ENCODE measurements at regions not wholly inside any gene's neighbourhood (a gene's known extent, or its start where the extent isn't known, plus 50 kb on each side); places are given as distances from the start of the nearest gene placed in this dataset.

- Histone ChIP-seq H3K27ac (no peak overlapping the region), H3K4me1 (peaks cover 0 to 28% (median 14%) of the 10 kb centered on the region in 12 donors), H3K4me3 (no peak overlapping the region), H3K36me3 (no peaks in the 10 kb centered on the region), H3K27me3 (no peaks in the 10 kb centered on the region), H3K9me3 (no peaks in the 10 kb centered on the region)
- ATAC-seq (no peak), DNase-seq (no peak)
- TF ChIP-seq CTCF (IDR thresholded peaks at IDR 0.05), result no peak
- intact Hi-C loops (cut with DNase I), result loop anchor here in 3 of 10 donors (10.0 kb wide), 3 partner anchors 83 to 223 kb away; partner anchors contain the start of gene KCNMB2 (in 1 of the 3)
These were observed 84.4 kb upstream of the KCNMB2 start for GRCh38 chr3:178451799-178452198.

- TF ChIP-seq POLR2A (IDR thresholded peaks at IDR 0.05) (no peak), CTCF (IDR thresholded peaks at IDR 0.05) (no peak)
- Histone ChIP-seq H3K27ac (peak overlapping the region in 10 of 12 donors; percentile 21 to 76 (median 59)), H3K4me1 (peaks cover 0 to 32% (median 16%) of the 10 kb centered on the region in 12 donors), H3K9me3 (no peaks in the 10 kb centered on the region), H3K27me3 (no peaks in the 10 kb centered on the region), H3K4me3 (no peak overlapping the region), H3K36me3 (no peaks in the 10 kb centered on the region)
- 16 to 44% (median 19%) methylated on average over 4 of the region's 4 CpGs for WGBS, 4 donors
- intact Hi-C loops (cut with DNase I), result loop anchor here in 3 of 10 donors (10.0 kb wide), 3 partner anchors 80 to 220 kb away; partner anchors contain the start of gene KCNMB2 (in 1 of the 3)
- DNase-seq (peak; percentile 70 to 82 (median 80)), ATAC-seq (peak; percentile 93 to 98 (median 96))
These were observed 81.5 kb upstream of the KCNMB2 start for GRCh38 chr3:178454726-178455125.

GRCh38 chr3:178455226-178455625 lies 81.0 kb upstream of the KCNMB2 start:
- Histone ChIP-seq H3K27ac (peak overlapping the region in 9 of 12 donors; percentile 5 to 76 (median 59)), H3K36me3 (no peaks in the 10 kb centered on the region), H3K4me3 (no peak overlapping the region), H3K4me1 (peaks cover 0 to 32% (median 16%) of the 10 kb centered on the region in 12 donors), H3K9me3 (no peaks in the 10 kb centered on the region), H3K27me3 (no peaks in the 10 kb centered on the region)
- no peak for TF ChIP-seq POLR2A (IDR thresholded peaks at IDR 0.05)
- no peak for TF ChIP-seq CTCF (IDR thresholded peaks at IDR 0.05)
- ATAC-seq (peak in 3 of 4 donors; percentile 3 to 11 (median 5)), DNase-seq (no peak)
- 38 to 59% (median 41%) methylated on average over 1 of the region's 1 CpG for WGBS, 4 donors
- intact Hi-C loops (cut with DNase I), result loop anchor here in 3 of 10 donors (10.0 kb wide), 3 partner anchors 80 to 220 kb away; partner anchors contain the start of gene KCNMB2 (in 1 of the 3)

GRCh38 chr3:178455946-178456345 lies 80.3 kb upstream of the KCNMB2 start:
- WGBS, 4 donors, result 57 to 76% (median 60%) methylated on average over 1 of the region's 1 CpG

More at GRCh38 chr3:178455946-178456345, 80.3 kb upstream of the KCNMB2 start:
- H3K27ac ChIP-seq, result peak overlapping the region in 4 of 12 donors; percentile 45 to 76 (median 67)
- DNase-seq (no peak), ATAC-seq (no peak)
- H3K27me3 ChIP-seq, result no peaks in the 10 kb centered on the region
- intact Hi-C loops (cut with DNase I), result loop anchor here in 3 of 10 donors (10.0 kb wide), 3 partner anchors 79 to 219 kb away; partner anchors contain the start of gene KCNMB2 (in 1 of the 3)
- H3K4me3 ChIP-seq, result no peak overlapping the region
- H3K36me3 ChIP-seq, result no peaks in the 10 kb centered on the region
- no peaks in the 10 kb centered on the region for H3K9me3 ChIP-seq
- peaks cover 0 to 32% (median 16%) of the 10 kb centered on the region in 12 donors for H3K4me1 ChIP-seq
- TF ChIP-seq CTCF (IDR thresholded peaks at IDR 0.05) (no peak), POLR2A (IDR thresholded peaks at IDR 0.05) (no peak)

Data from heart left ventricle (tissue), 16 donors.